ENCODE measurements at regions not wholly inside any gene's neighbourhood (a gene's known extent, or its start where the extent isn't known, plus 50 kb on each side); places are given as distances from the start of the nearest gene placed in this dataset.

DNA sequence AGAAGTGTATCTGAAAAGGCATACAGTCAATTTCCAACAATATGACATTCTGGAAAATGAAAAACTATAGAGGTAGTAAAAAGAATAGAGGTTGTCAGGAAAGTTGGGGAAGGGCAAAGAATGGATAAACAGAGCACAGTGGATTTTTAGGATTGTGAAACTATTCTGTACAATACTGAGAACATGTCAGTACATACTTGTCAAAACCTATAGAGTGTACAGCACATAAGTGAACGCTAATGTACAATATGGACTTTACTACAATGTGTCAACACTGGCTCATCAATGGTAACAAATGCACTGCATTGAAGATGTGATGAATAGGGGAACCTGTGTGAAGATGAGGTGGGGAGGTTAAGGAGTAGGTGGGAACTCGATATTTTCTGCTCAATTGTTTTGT, 483.0 kb upstream of the PFKP start:
- TF ChIP-seq, protein P1, sequence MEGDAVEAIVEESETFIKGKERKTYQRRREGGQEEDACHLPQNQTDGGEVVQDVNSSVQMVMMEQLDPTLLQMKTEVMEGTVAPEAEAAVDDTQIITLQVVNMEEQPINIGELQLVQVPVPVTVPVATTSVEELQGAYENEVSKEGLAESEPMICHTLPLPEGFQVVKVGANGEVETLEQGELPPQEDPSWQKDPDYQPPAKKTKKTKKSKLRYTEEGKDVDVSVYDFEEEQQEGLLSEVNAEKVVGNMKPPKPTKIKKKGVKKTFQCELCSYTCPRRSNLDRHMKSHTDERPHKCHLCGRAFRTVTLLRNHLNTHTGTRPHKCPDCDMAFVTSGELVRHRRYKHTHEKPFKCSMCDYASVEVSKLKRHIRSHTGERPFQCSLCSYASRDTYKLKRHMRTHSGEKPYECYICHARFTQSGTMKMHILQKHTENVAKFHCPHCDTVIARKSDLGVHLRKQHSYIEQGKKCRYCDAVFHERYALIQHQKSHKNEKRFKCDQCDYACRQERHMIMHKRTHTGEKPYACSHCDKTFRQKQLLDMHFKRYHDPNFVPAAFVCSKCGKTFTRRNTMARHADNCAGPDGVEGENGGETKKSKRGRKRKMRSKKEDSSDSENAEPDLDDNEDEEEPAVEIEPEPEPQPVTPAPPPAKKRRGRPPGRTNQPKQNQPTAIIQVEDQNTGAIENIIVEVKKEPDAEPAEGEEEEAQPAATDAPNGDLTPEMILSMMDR (IDR thresholded peaks at IDR 0.05; ENCODE audit: low read depth, low read length, missing input control), result no peak
- TF ChIP-seq RAD21 (IDR thresholded peaks at IDR 0.05), result no peak
- no peak for TF ChIP-seq YY1 (IDR thresholded peaks at IDR 0.05)
- no peak for TF ChIP-seq HNF4A (conservative IDR thresholded peaks at IDR 0.05)
- no peak for TF ChIP-seq JUND (IDR thresholded peaks at IDR 0.05)
